ENCODE measurements at regions not wholly inside any gene's neighbourhood (a gene's known extent, or its start where the extent isn't known, plus 50 kb on each side); places are given as distances from the start of the nearest gene placed in this dataset.

GRCh38 chr11:23099256-23099655 lies 239.0 kb upstream of the CCDC179 start:
- Histone ChIP-seq H4K8ac (ENCODE audit: low read depth, low read length) (no peak overlapping the region), H3K27me3 (ENCODE audit: control insufficient read depth in 3 of 3, insufficient read depth in 3 of 3, low read depth in 1 of 3, low read length in 3 of 3) (no peaks in the 10 kb centered on the region), H2BK5ac (ENCODE audit: low read length) (no peak overlapping the region), H3K4me2 (ENCODE audit: insufficient read depth, low read length, poor library complexity, severe bottlenecking) (no peak overlapping the region), H3K4me3 (ENCODE audit: low read length in 2 of 2) (no peak overlapping the region), H3K9me3 (replicated peaks in 1 of 2; ENCODE audit: control insufficient read depth in 2 of 2, insufficient read depth in 1 of 2, low read depth in 1 of 2, low read length in 2 of 2) (no peaks in the 10 kb centered on the region), H2BK12ac (ENCODE audit: low read length) (no peak overlapping the region), H3K79me1 (ENCODE audit: low read depth, low read length) (no peaks in the 10 kb centered on the region), H2BK15ac (ENCODE audit: low read length) (no peak overlapping the region), H3K18ac (ENCODE audit: low read length) (no peak overlapping the region), H3K27ac (replicated peaks; ENCODE audit: low read length) (no peak overlapping the region), H2BK120ac (ENCODE audit: low read depth, low read length) (no peak overlapping the region), H3K9ac (ENCODE audit: low read depth, low read length, poor library complexity) (no peak overlapping the region), H3K4ac (ENCODE audit: low read length) (no peak overlapping the region), H2AK5ac (ENCODE audit: low read depth, low read length) (no peak overlapping the region), H4K91ac (ENCODE audit: low read depth, low read length, poor library complexity) (no peak overlapping the region), H2AFZ (ENCODE audit: low read length) (no peak overlapping the region), H3K14ac (ENCODE audit: low read length) (no peak overlapping the region), H3K36me3 (replicated peaks in 1 of 2; ENCODE audit: control insufficient read depth in 2 of 2, insufficient read depth in 2 of 2, low read length in 2 of 2) (no peaks in the 10 kb centered on the region), H3K23ac (ENCODE audit: low read depth, low read length, poor library complexity) (no peak overlapping the region), H3K4me1 (ENCODE audit: control insufficient read depth in 2 of 2, insufficient read depth in 1 of 2, low read depth in 1 of 2, low read length in 2 of 2) (no peaks in the 10 kb centered on the region)
- WGBS, 2 donors (ENCODE audit: extremely low coverage in 2 of 2, insufficient read length in 2 of 2, insufficient replicate concordance in 1 of 2): no CpG with 5 or more reads among the region's 1 CpG
- DNase-seq (ENCODE audit: low spot score): no peak

GRCh38 chr11:23100726-23101125 lies 240.5 kb upstream of the CCDC179 start:
- H3K14ac ChIP-seq (ENCODE audit: low read length): no peak overlapping the region
- no peak overlapping the region for H3K4me2 ChIP-seq (ENCODE audit: insufficient read depth, low read length, poor library complexity, severe bottlenecking)

GRCh38 chr11:23103416-23103815 lies 243.1 kb upstream of the CCDC179 start:
- Histone ChIP-seq H3K14ac (ENCODE audit: low read length) (no peak overlapping the region), H4K8ac (ENCODE audit: low read depth, low read length) (no peak overlapping the region), H2BK120ac (ENCODE audit: low read depth, low read length) (no peak overlapping the region), H3K4me1 (ENCODE audit: control insufficient read depth in 2 of 2, insufficient read depth in 1 of 2, low read depth in 1 of 2, low read length in 2 of 2) (no peaks in the 10 kb centered on the region), H3K18ac (ENCODE audit: low read length) (no peak overlapping the region), H3K79me1 (ENCODE audit: low read depth, low read length) (no peaks in the 10 kb centered on the region), H4K91ac (ENCODE audit: low read depth, low read length, poor library complexity) (no peak overlapping the region), H3K36me3 (replicated peaks in 1 of 2; ENCODE audit: control insufficient read depth in 2 of 2, insufficient read depth in 2 of 2, low read length in 2 of 2) (no peaks in the 10 kb centered on the region), H3K27me3 (ENCODE audit: control insufficient read depth in 3 of 3, insufficient read depth in 3 of 3, low read depth in 1 of 3, low read length in 3 of 3) (no peaks in the 10 kb centered on the region), H3K4ac (ENCODE audit: low read length) (no peak overlapping the region), H3K4me2 (ENCODE audit: insufficient read depth, low read length, poor library complexity, severe bottlenecking) (no peak overlapping the region), H3K9me3 (replicated peaks in 1 of 2; ENCODE audit: control insufficient read depth in 2 of 2, insufficient read depth in 1 of 2, low read depth in 1 of 2, low read length in 2 of 2) (no peaks in the 10 kb centered on the region), H3K9ac (ENCODE audit: low read depth, low read length, poor library complexity) (no peak overlapping the region), H3K4me3 (ENCODE audit: low read length in 2 of 2) (no peak overlapping the region), H2BK15ac (ENCODE audit: low read length) (no peak overlapping the region), H2AK5ac (ENCODE audit: low read depth, low read length) (no peak overlapping the region), H2BK12ac (ENCODE audit: low read length) (no peak overlapping the region), H3K27ac (replicated peaks; ENCODE audit: low read length) (no peak overlapping the region), H2BK5ac (ENCODE audit: low read length) (no peak overlapping the region), H2AFZ (ENCODE audit: low read length) (no peak overlapping the region), H3K23ac (ENCODE audit: low read depth, low read length, poor library complexity) (no peak overlapping the region)
- no CpG with 5 or more reads among the region's 2 CpGs for WGBS, 2 donors (ENCODE audit: extremely low coverage in 2 of 2, insufficient read length in 2 of 2, insufficient replicate concordance in 1 of 2)
- no peak for DNase-seq (ENCODE audit: low spot score)

More at GRCh38 chr11:23100726-23101125, 240.5 kb upstream of the CCDC179 start:
- Histone ChIP-seq H2AFZ (ENCODE audit: low read length) (no peak overlapping the region), H2AK5ac (ENCODE audit: low read depth, low read length) (no peak overlapping the region), H2BK15ac (ENCODE audit: low read length) (no peak overlapping the region), H2BK5ac (ENCODE audit: low read length) (no peak overlapping the region), H3K4me1 (ENCODE audit: control insufficient read depth in 2 of 2, insufficient read depth in 1 of 2, low read depth in 1 of 2, low read length in 2 of 2) (no peaks in the 10 kb centered on the region), H3K27ac (replicated peaks; ENCODE audit: low read length) (no peak overlapping the region), H3K18ac (ENCODE audit: low read length) (no peak overlapping the region), H2BK120ac (ENCODE audit: low read depth, low read length) (no peak overlapping the region), H3K4ac (ENCODE audit: low read length) (no peak overlapping the region), H3K27me3 (ENCODE audit: control insufficient read depth in 3 of 3, insufficient read depth in 3 of 3, low read depth in 1 of 3, low read length in 3 of 3) (no peaks in the 10 kb centered on the region), H4K91ac (ENCODE audit: low read depth, low read length, poor library complexity) (no peak overlapping the region), H3K4me3 (ENCODE audit: low read length in 2 of 2) (no peak overlapping the region), H3K23ac (ENCODE audit: low read depth, low read length, poor library complexity) (no peak overlapping the region), H3K36me3 (replicated peaks in 1 of 2; ENCODE audit: control insufficient read depth in 2 of 2, insufficient read depth in 2 of 2, low read length in 2 of 2) (no peaks in the 10 kb centered on the region), H3K9ac (ENCODE audit: low read depth, low read length, poor library complexity) (no peak overlapping the region), H3K79me1 (ENCODE audit: low read depth, low read length) (no peaks in the 10 kb centered on the region), H4K8ac (ENCODE audit: low read depth, low read length) (no peak overlapping the region), H2BK12ac (ENCODE audit: low read length) (no peak overlapping the region), H3K9me3 (replicated peaks in 1 of 2; ENCODE audit: control insufficient read depth in 2 of 2, insufficient read depth in 1 of 2, low read depth in 1 of 2, low read length in 2 of 2) (no peaks in the 10 kb centered on the region)
- DNase-seq (ENCODE audit: low spot score): no peak
- no CpG with 5 or more reads among the region's 3 CpGs for WGBS, 2 donors (ENCODE audit: extremely low coverage in 2 of 2, insufficient read length in 2 of 2, insufficient replicate concordance in 1 of 2)

GRCh38 chr11:23111527-23111926 lies 251.3 kb upstream of the CCDC179 start:
- Histone ChIP-seq H2AK5ac (ENCODE audit: low read depth, low read length) (no peak overlapping the region), H3K14ac (ENCODE audit: low read length) (no peak overlapping the region), H4K8ac (ENCODE audit: low read depth, low read length) (no peak overlapping the region), H3K79me1 (ENCODE audit: low read depth, low read length) (no peaks in the 10 kb centered on the region), H3K18ac (ENCODE audit: low read length) (no peak overlapping the region), H3K9me3 (replicated peaks in 1 of 2; ENCODE audit: control insufficient read depth in 2 of 2, insufficient read depth in 1 of 2, low read depth in 1 of 2, low read length in 2 of 2) (no peaks in the 10 kb centered on the region), H3K36me3 (replicated peaks in 1 of 2; ENCODE audit: control insufficient read depth in 2 of 2, insufficient read depth in 2 of 2, low read length in 2 of 2) (no peaks in the 10 kb centered on the region), H3K4me1 (ENCODE audit: control insufficient read depth in 2 of 2, insufficient read depth in 1 of 2, low read depth in 1 of 2, low read length in 2 of 2) (no peaks in the 10 kb centered on the region), H2BK15ac (ENCODE audit: low read length) (no peak overlapping the region), H3K4ac (ENCODE audit: low read length) (no peak overlapping the region), H4K91ac (ENCODE audit: low read depth, low read length, poor library complexity) (no peak overlapping the region), H2BK120ac (ENCODE audit: low read depth, low read length) (no peak overlapping the region), H3K4me3 (ENCODE audit: low read length in 2 of 2) (no peak overlapping the region), H3K23ac (ENCODE audit: low read depth, low read length, poor library complexity) (no peak overlapping the region), H2AFZ (ENCODE audit: low read length) (no peak overlapping the region), H2BK5ac (ENCODE audit: low read length) (no peak overlapping the region), H3K27ac (replicated peaks; ENCODE audit: low read length) (no peak overlapping the region), H3K4me2 (ENCODE audit: insufficient read depth, low read length, poor library complexity, severe bottlenecking) (no peak overlapping the region), H3K27me3 (ENCODE audit: control insufficient read depth in 3 of 3, insufficient read depth in 3 of 3, low read depth in 1 of 3, low read length in 3 of 3) (no peaks in the 10 kb centered on the region), H2BK12ac (ENCODE audit: low read length) (no peak overlapping the region), H3K9ac (ENCODE audit: low read depth, low read length, poor library complexity) (no peak overlapping the region)
- no CpG with 5 or more reads among the region's 2 CpGs for WGBS, 2 donors (ENCODE audit: extremely low coverage in 2 of 2, insufficient read length in 2 of 2, insufficient replicate concordance in 1 of 2)
- no peak for DNase-seq (ENCODE audit: low spot score)
